ENCODE measurements at regions not wholly inside any gene's neighbourhood (a gene's known extent, or its start where the extent isn't known, plus 50 kb on each side); places are given as distances from the start of the nearest gene placed in this dataset.

- Histone ChIP-seq H3K4me3 (ENCODE audit: low read depth in 2 of 2, low read length in 2 of 2) (no peak overlapping the region), H3K9me3 (ENCODE audit: control insufficient read depth, insufficient read depth, low read depth, low read length) (no peaks in the 10 kb centered on the region), H3K27ac (ENCODE audit: low read length) (no peak overlapping the region), H3K36me3 (ENCODE audit: control insufficient read depth, insufficient read depth, low read length) (no peaks in the 10 kb centered on the region; the same call in 1 of the 2 replicates), H3K27me3 (ENCODE audit: control insufficient read depth, insufficient read depth, low read length) (no peaks in the 10 kb centered on the region), H3K4me1 (ENCODE audit: control insufficient read depth, insufficient read depth, low read length) (no peaks in the 10 kb centered on the region)
- no peak for ATAC-seq
- POLR2A ChIA-PET: no interaction called here
- no TSS peak for BruUV-seq (replicated peaks)
- intact Hi-C loops (cut with micrococcal nuclease; ENCODE audit: unreplicated experiment): no loop called here
- CTCF ChIA-PET: no interaction called here
- TF ChIP-seq SIN3A (IDR thresholded peaks at IDR 0.05; ENCODE audit: borderline replicate concordance, insufficient read depth, low read depth, low read length) (no peak), POLR2AphosphoS5 (IDR thresholded peaks at IDR 0.05; ENCODE audit: low read depth, low read length) (no peak), REST (IDR thresholded peaks at IDR 0.05; ENCODE audit: insufficient read depth in 1 of 2, low read depth in 2 of 2, low read length in 1 of 2) (no peak), CTCF (IDR thresholded peaks at IDR 0.05) (no peak), TCF7L2 (IDR thresholded peaks at IDR 0.05; ENCODE audit: low read depth, low read length) (no peak)
- in situ Hi-C loops (cut with HindIII; ENCODE audit: low pct_unique_long_range_greater_than_20kb, low sequenced_read_pairs): no loop called here
- no peak for DNase-seq (ENCODE audit: low read depth, low spot score)
These were observed 272.8 kb downstream of the KLF5 start for GRCh38 chr13:73331556-73331955.

- no peak overlapping the region for H3K27ac ChIP-seq (ENCODE audit: low read length)
- TF ChIP-seq SIN3A (IDR thresholded peaks at IDR 0.05; ENCODE audit: borderline replicate concordance, insufficient read depth, low read depth, low read length): no peak
- no peak for TF ChIP-seq POLR2AphosphoS5 (IDR thresholded peaks at IDR 0.05; ENCODE audit: low read depth, low read length)
- TF ChIP-seq CTCF (IDR thresholded peaks at IDR 0.05): no peak
- TF ChIP-seq REST (IDR thresholded peaks at IDR 0.05; ENCODE audit: insufficient read depth in 1 of 2, low read depth in 2 of 2, low read length in 1 of 2): no peak
- TF ChIP-seq TCF7L2 (IDR thresholded peaks at IDR 0.05; ENCODE audit: low read depth, low read length): no peak
- no TSS peak for BruUV-seq (replicated peaks)
- ChIA-PET CTCF (no interaction called here), POLR2A (no interaction called here)
- H3K9me3 ChIP-seq (ENCODE audit: control insufficient read depth, insufficient read depth, low read depth, low read length): no peaks in the 10 kb centered on the region
- H3K27me3 ChIP-seq (ENCODE audit: control insufficient read depth, insufficient read depth, low read length): no peaks in the 10 kb centered on the region
- DNase-seq (ENCODE audit: low read depth, low spot score) (no peak), ATAC-seq (no peak)
- in situ Hi-C loops (cut with HindIII; ENCODE audit: low pct_unique_long_range_greater_than_20kb, low sequenced_read_pairs) (no loop called here), intact Hi-C loops (cut with micrococcal nuclease; ENCODE audit: unreplicated experiment) (no loop called here)
- no peak overlapping the region for H3K4me3 ChIP-seq (ENCODE audit: low read depth in 2 of 2, low read length in 2 of 2)
- H3K36me3 ChIP-seq (ENCODE audit: control insufficient read depth, insufficient read depth, low read length): no peaks in the 10 kb centered on the region; the same call in 1 of the 2 replicates
- H3K4me1 ChIP-seq (ENCODE audit: control insufficient read depth, insufficient read depth, low read length): no peaks in the 10 kb centered on the region
These were observed 270.6 kb downstream of the KLF5 start for GRCh38 chr13:73329355-73329754.
